ENCODE measurements at regions not wholly inside any gene's neighbourhood (a gene's known extent, or its start where the extent isn't known, plus 50 kb on each side); places are given as distances from the start of the nearest gene placed in this dataset.

- Histone ChIP-seq H2AFZ (ENCODE audit: low read depth, low read length, poor library complexity, severe bottlenecking) (no peak overlapping the region), H3K36me3 (ENCODE audit: control insufficient read depth in 1 of 2, insufficient read depth in 2 of 2, low read length in 2 of 2) (no peaks in the 10 kb centered on the region; a peak in 1 of 4 replicates), H3K9me2 (ENCODE audit: insufficient read depth) (no peaks in the 10 kb centered on the region), H4K20me1 (ENCODE audit: insufficient read depth) (no peaks in the 10 kb centered on the region), H3K27me3 (ENCODE audit: insufficient read depth, low read length) (no peaks in the 10 kb centered on the region), H3K4me3 (replicated peaks in 1 of 2; ENCODE audit: low read depth in 1 of 2, low read length in 2 of 2) (no peak overlapping the region), H3K9me3 (ENCODE audit: control insufficient read depth in 1 of 2, insufficient read depth in 1 of 2, low read depth in 1 of 2, low read length in 2 of 2) (peaks cover 0 to 11% of the 10 kb centered on the region in 2 experiments; a peak in 2 of 4 replicates), H3K9ac (ENCODE audit: low read length) (no peak overlapping the region), H3K4me2 (ENCODE audit: low read length) (no peak overlapping the region), H3K27ac (ENCODE audit: low read depth, low read length) (no peak overlapping the region), H3K79me2 (ENCODE audit: insufficient read depth, low read length) (no peaks in the 10 kb centered on the region), H3K4me1 (ENCODE audit: control insufficient read depth in 1 of 2, insufficient read depth in 2 of 2, low read length in 2 of 2) (no peaks in the 10 kb centered on the region)
- BruUV-seq (replicated peaks) = no TSS peak
- POLR2A ChIA-PET = no interaction called here
- ATAC-seq (no peak), DNase-seq (ENCODE audit: low read depth, low spot score) (no peak)
- RAD21 ChIA-PET (ENCODE audit: low non-redundant PET in 1 of 2, low total read pairs in 2 of 2, uncharacterized antibody in 2 of 2, unreplicated experiment in 2 of 2) = no interaction called here
- intact Hi-C loops (cut with micrococcal nuclease) = no loop called here
- no peak for TF ChIP-seq ZBTB33 (IDR thresholded peaks at IDR 0.05; ENCODE audit: extremely low read depth, insufficient replicate concordance, low read length)
- no peak for TF ChIP-seq REST (IDR thresholded peaks at IDR 0.05; ENCODE audit: low read depth)
- TF ChIP-seq RAD21 (IDR thresholded peaks at IDR 0.05; ENCODE audit: low read depth) = no peak
- TF ChIP-seq MAX (IDR thresholded peaks at IDR 0.05) = no peak
- no peak for TF ChIP-seq SRF (IDR thresholded peaks at IDR 0.05; ENCODE audit: low read depth)
- TF ChIP-seq EZH2phosphoT487 (IDR thresholded peaks at IDR 0.05; ENCODE audit: borderline replicate concordance) = no peak
- no peak for TF ChIP-seq JUND (IDR thresholded peaks at IDR 0.05)
- TF ChIP-seq EGR1 (IDR thresholded peaks at IDR 0.05; ENCODE audit: low read depth) = no peak
- TF ChIP-seq SP1 (IDR thresholded peaks at IDR 0.05; ENCODE audit: low read depth) = no peak
- no peak for TF ChIP-seq FOSL1 (IDR thresholded peaks at IDR 0.05; ENCODE audit: low read depth)
- no peak for TF ChIP-seq SIN3A (IDR thresholded peaks at IDR 0.05; ENCODE audit: low read depth)
- TF ChIP-seq EZH2 (IDR thresholded peaks at IDR 0.05) = no peak
- CTCF ChIA-PET = no interaction called here
Measured at GRCh38 chr18:73787316-73787715, 360.3 kb downstream of the FBXO15 start.
